SK-N-SH (cell line): ENCODE measurements at regions not wholly inside any gene's neighbourhood (a gene's known extent, or its start where the extent isn't known, plus 50 kb on each side); places are given as distances from the start of the nearest gene placed in this dataset.

Experiments
- CTCF ChIA-PET: fragments of 300-600, 350-600 bp; formaldehyde crosslinking; extraction: SDS; loops from one replicate; lab custom pipeline; 2021; lab: Yijun Ruan, JAX
- POLR2A ChIA-PET: fragments of 350-600 bp; sonication (Branson Sonifier 250); formaldehyde crosslinking; extraction: SDS; loops from one replicate; lab custom pipeline; 2020; ENCODE audit warnings: antibody characterized with exemption, inconsistent platforms; lab: Yijun Ruan, JAX
- DNase-seq: peaks from one replicate; pipeline ENCODE4 v3.0.0; 2012
- H2AFZ ChIP-seq: fragments of 200-600 bp; sonication (generic); 2 replicates; pipeline ENCODE4 v1.8.1; 2016; ENCODE audit warnings: antibody characterized with exemption, mild to moderate bottlenecking, low read depth
- H3F3A ChIP-seq: fragments of 200-600 bp; sonication (generic); replicated peaks from 2 replicates; pipeline ENCODE3; 2016; ENCODE audit warnings: antibody characterized with exemption, mild to moderate bottlenecking; ENCODE audit not compliant: insufficient read depth
- H3K27ac ChIP-seq, 2 experiments: fragments of 200-500 bp in 1 of 2; fragments of 200-600 bp in 1 of 2; sonication (Bioruptor generic) in 1 of 2; sonication (generic), shearing (Covaris generic) in 1 of 2; 2 replicates each; pipeline versions ENCODE4 v1.5.1 to v1.6.1; 2014 to 2016; ENCODE audit warnings: low read depth in 2 of 2, inconsistent platforms in 1 of 2, low read length in 1 of 2, mild to moderate bottlenecking in 1 of 2, mixed read lengths in 1 of 2
- H3K27me3 ChIP-seq: fragments of 200-600 bp; sonication (generic), shearing (Covaris generic); 2 replicates; pipeline ENCODE4 v1.6.1; 2016; ENCODE audit warnings: mixed run types; ENCODE audit not compliant: insufficient read depth
- H3K36me3 ChIP-seq, 2 experiments: fragments of 200-500 bp in 1 of 2; fragments of 200-600 bp in 1 of 2; sonication (Bioruptor generic) in 1 of 2; sonication (generic) in 1 of 2; replicated peaks in 1 of 2; 2 replicates each; pipeline versions ENCODE3 to v1.5.1; 2014 to 2016; ENCODE audit warnings: low read length in 1 of 2, mild to moderate bottlenecking in 1 of 2; ENCODE audit not compliant: insufficient read depth in 2 of 2, control insufficient read depth in 1 of 2
- H3K4me1 ChIP-seq, 2 experiments: fragments of 200-500 bp in 1 of 2; fragments of 200-600 bp in 1 of 2; sonication (Bioruptor generic) in 1 of 2; sonication (generic), shearing (Covaris generic) in 1 of 2; 2 replicates each; pipeline versions ENCODE4 v1.5.1 to v1.6.1; 2014 to 2016; ENCODE audit warnings: low read depth in 1 of 2, low read length in 1 of 2, mixed run types in 1 of 2; ENCODE audit not compliant: insufficient read depth in 2 of 2, control insufficient read depth in 1 of 2
- H3K4me2 ChIP-seq: fragments of 200-600 bp; sonication (generic), shearing (Covaris generic); 2 replicates; pipeline ENCODE4 v1.6.1; 2017; ENCODE audit warnings: mixed run types
- H3K4me3 ChIP-seq, 2 experiments: fragments of 200-500 bp in 1 of 2; fragments of 200-600 bp in 1 of 2; sonication (Bioruptor generic) in 1 of 2; sonication (generic), shearing (Covaris generic) in 1 of 2; 2 replicates each; pipeline versions ENCODE4 v1.5.1 to v1.8.1; 2014 to 2016; ENCODE audit warnings: low read depth in 2 of 2, inconsistent platforms in 1 of 2, low read length in 1 of 2, mild to moderate bottlenecking in 1 of 2, mixed read lengths in 1 of 2, moderate library complexity in 1 of 2
- H3K79me2 ChIP-seq: fragments of 200-600 bp; sonication (generic); 2 replicates; pipeline ENCODE4 v1.8.1; 2017; ENCODE audit warnings: mild to moderate bottlenecking; ENCODE audit not compliant: insufficient read depth
- H3K9ac ChIP-seq: fragments of 200-600 bp; sonication (generic); 2 replicates; pipeline ENCODE4 v1.6.1; 2017; ENCODE audit warnings: mixed run types
- H3K9me2 ChIP-seq: fragments of 200-600 bp; sonication (generic); 2 replicates; pipeline ENCODE4 v1.6.1; 2017; ENCODE audit warnings: mixed run types
- H3K9me3 ChIP-seq: fragments of 200-600 bp; sonication (generic); 2 replicates; pipeline ENCODE4 v1.6.1; 2017; ENCODE audit warnings: mixed run types, mild to moderate bottlenecking, moderate library complexity
- H4K20me1 ChIP-seq: fragments of 200-600 bp; sonication (generic); 2 replicates; pipeline ENCODE4 v1.6.1; 2017; ENCODE audit warnings: mild to moderate bottlenecking, mixed run types; ENCODE audit not compliant: insufficient read depth
- CHD2 ChIP-seq: fragments of 150-350 bp; IDR thresholded peaks from 2 replicates; pipeline ENCODE4 v1.6.1; 2018; ENCODE audit warnings: low read length; ENCODE audit not compliant: partially characterized antibody
- EZH2phosphoT487 ChIP-seq: fragments of 200-600 bp; sonication (generic); IDR thresholded peaks from 2 replicates; pipeline ENCODE4 v1.6.1; 2017; ENCODE audit warnings: low read depth, mixed run types, mild to moderate bottlenecking, antibody characterized with exemption, moderate library complexity, borderline replicate concordance
- FOSL2 ChIP-seq: IDR thresholded peaks from 2 replicates; pipeline ENCODE4 v1.4.0; 2012; ENCODE audit warnings: low read depth, mild to moderate bottlenecking, moderate library complexity, borderline replicate concordance
- GATA2 ChIP-seq: sonication (generic); formaldehyde crosslinking; IDR thresholded peaks from 2 replicates; pipeline ENCODE4 v1.5.0; 2020; ENCODE audit warnings: mild to moderate bottlenecking, missing genetic modification reagents
- MEF2A ChIP-seq: IDR thresholded peaks from 2 replicates; pipeline ENCODE4 v1.4.0; 2012; ENCODE audit warnings: low read depth, borderline replicate concordance
- MXI1 ChIP-seq: IDR thresholded peaks from 2 replicates; pipeline ENCODE4 v1.6.1; 2012; ENCODE audit warnings: mild to moderate bottlenecking, low read depth, low read length, improper control_type of control experiment
- NFIC ChIP-seq: IDR thresholded peaks from 2 replicates; pipeline ENCODE4 v1.4.0; 2012; ENCODE audit warnings: borderline replicate concordance
- PBX3 ChIP-seq: IDR thresholded peaks from 2 replicates; pipeline ENCODE4; 2012
- RAD21 ChIP-seq: IDR thresholded peaks from 2 replicates; pipeline ENCODE4 v1.6.1; 2012; ENCODE audit warnings: mild to moderate bottlenecking, low read length
- RFX5 ChIP-seq: IDR thresholded peaks from 2 replicates; pipeline ENCODE4 v1.6.1; 2012; ENCODE audit warnings: mild to moderate bottlenecking, improper control_type of control experiment, low read length
- RXRA ChIP-seq: IDR thresholded peaks from 2 replicates; pipeline ENCODE4 v1.4.0; 2012; ENCODE audit warnings: low read depth, mild to moderate bottlenecking, borderline replicate concordance
- SMC3 ChIP-seq: IDR thresholded peaks from 2 replicates; pipeline ENCODE4 v1.6.1; 2012; ENCODE audit warnings: low read depth, low read length, improper control_type of control experiment
- TAF1 ChIP-seq: IDR thresholded peaks from 2 replicates; pipeline ENCODE4 v1.6.1; 2012; ENCODE audit warnings: low read depth, mild to moderate bottlenecking, low read length, moderate library complexity, borderline replicate concordance
- TCF12 ChIP-seq: IDR thresholded peaks from 2 replicates; pipeline ENCODE4 v1.4.0; 2012
- YY1 ChIP-seq: IDR thresholded peaks from 2 replicates; pipeline ENCODE4 v1.4.0; 2012; ENCODE audit warnings: low read depth, mild to moderate bottlenecking
- ZBTB33 ChIP-seq: IDR thresholded peaks from 2 replicates; pipeline ENCODE4 v1.4.0; 2012; ENCODE audit warnings: low read depth, borderline replicate concordance
- WGBS: methylation state at CpG from one replicate; pipeline ENCODE4 v1.1.6; 2017; ENCODE audit warnings: low lambda C conversion rate; 5-methylcytosine and 5-hydroxymethylcytosine counted together

- H3K79me2 ChIP-seq: 0 out of 2 replicates have a peak, but pooled peaks cover 4% of the 10 kb centered on the region
- WGBS: 38% methylated on average over 3 of the region's 3 CpGs
- no peak for DNase-seq
- H2AFZ ChIP-seq: no peak overlapping the region
- no peaks in the 10 kb centered on the region for H3K27me3 ChIP-seq
- H3K27ac ChIP-seq: peak overlapping the region in 1 of 2 experiments; percentile 98; a peak in 2 of 4 replicates
- H3K4me2 ChIP-seq: peak overlapping the region; percentile 73
- H3F3A ChIP-seq: peaks cover 66% of the 10 kb centered on the region
- POLR2A ChIA-PET: no interaction called here
- H4K20me1 ChIP-seq: no peaks in the 10 kb centered on the region
- peaks cover 0 to 45% of the 10 kb centered on the region in 2 experiments; a peak in 3 of 4 replicates for H3K4me1 ChIP-seq
- no peaks in the 10 kb centered on the region for H3K9me2 ChIP-seq
- no peaks in the 10 kb centered on the region for H3K36me3 ChIP-seq
- CTCF ChIA-PET: no interaction called here
- H3K9me3 ChIP-seq: no peaks in the 10 kb centered on the region
- TF ChIP-seq SMC3 (no peak), TAF1 (no peak), ZBTB33 (no peak), RAD21 (no peak), RFX5 (no peak), RXRA (no peak), NFIC (no peak), TCF12 (no peak), FOSL2 (no peak), MEF2A (no peak)
- H3K4me3 ChIP-seq: no peak overlapping the region
- peak overlapping the region; percentile 41 for H3K9ac ChIP-seq
Observed at GRCh38 chr16:86662740-86663139, 84.4 kb downstream of the FOXL1 start.

GRCh38 chr16:86663685-86664521 is 85.6 kb downstream of the FOXL1 start:
- 26% methylated on average over 19 of the region's 19 CpGs for WGBS
- Histone ChIP-seq H3K9ac (peak overlapping the region; percentile 63), H3K4me1 (peaks cover 0 to 45% of the 10 kb centered on the region in 2 experiments; a peak in 3 of 4 replicates), H4K20me1 (no peaks in the 10 kb centered on the region), H3K4me2 (peak overlapping the region; percentile 46), H3F3A (peaks cover 67% of the 10 kb centered on the region), H3K27ac (peak overlapping the region; percentile 29 to 98; a peak in 3 of 4 replicates), H3K79me2 (0 out of 2 replicates have a peak, but pooled peaks cover 4% of the 10 kb centered on the region), H3K9me3 (no peaks in the 10 kb centered on the region), H3K36me3 (no peaks in the 10 kb centered on the region), H3K4me3 (peak overlapping the region in 1 of 2 experiments; percentile 10; a peak in 1 of 4 replicates), H3K27me3 (no peaks in the 10 kb centered on the region), H2AFZ (no peak overlapping the region), H3K9me2 (no peaks in the 10 kb centered on the region)
- no peak for DNase-seq
- TF ChIP-seq GATA2 (CRISPR knock-in tag) (no peak), CHD2 (no peak), YY1 (no peak), MXI1 (no peak), EZH2phosphoT487 (no peak), MEF2A (no peak), PBX3 (0 out of 2 replicates have a peak, but pooled peaks have one; percentile 14)
- ChIA-PET POLR2A (no interaction called here), CTCF (no interaction called here)
